IMR-90 (cell line): ENCODE measurements at regions not wholly inside any gene's neighbourhood (a gene's known extent, or its start where the extent isn't known, plus 50 kb on each side); places are given as distances from the start of the nearest gene placed in this dataset.

Experiments used
- BHLHE40 ChIP-seq: fragments of 150-350 bp; IDR thresholded peaks from 2 replicates; pipeline ENCODE4 v1.6.1; 2016; ENCODE audit warnings: mild to moderate bottlenecking, low read depth, low read length
- ELK1 ChIP-seq: fragments of 150-350 bp; IDR thresholded peaks from 2 replicates; pipeline ENCODE4 v1.6.1; 2016; ENCODE audit warnings: low read depth, mild to moderate bottlenecking, low read length, moderate library complexity, borderline replicate concordance
- MAFK ChIP-seq: IDR thresholded peaks from 2 replicates; pipeline ENCODE4 v1.6.1; 2012; ENCODE audit warnings: low read depth, low read length, improper control_type of control experiment
- MAZ ChIP-seq: IDR thresholded peaks from 2 replicates; pipeline ENCODE4 v1.6.1; 2012; ENCODE audit warnings: low read depth, mild to moderate bottlenecking, low read length, improper control_type of control experiment, moderate library complexity, borderline replicate concordance
- MXI1 ChIP-seq: IDR thresholded peaks from 2 replicates; pipeline ENCODE4 v1.6.1; 2012; ENCODE audit warnings: low read depth, mild to moderate bottlenecking, low read length, moderate library complexity, borderline replicate concordance
- NFE2L2 ChIP-seq: fragments of 150-350 bp; IDR thresholded peaks from 2 replicates; pipeline ENCODE4 v1.6.1; 2016; ENCODE audit warnings: low read depth, mild to moderate bottlenecking, low read length
- POLR2A ChIP-seq: IDR thresholded peaks from 2 replicates; pipeline ENCODE4 v1.6.1; 2012; ENCODE audit warnings: mild to moderate bottlenecking, low read depth, low read length
- RAD21 ChIP-seq: IDR thresholded peaks from 2 replicates; pipeline ENCODE4 v1.6.1; 2012; ENCODE audit warnings: low read length, improper control_type of control experiment
- RCOR1 ChIP-seq: IDR thresholded peaks from 2 replicates; pipeline ENCODE4 v1.6.1; 2012; ENCODE audit warnings: mild to moderate bottlenecking, low read length, improper control_type of control experiment; ENCODE audit not compliant: insufficient replicate concordance
- SMC3 ChIP-seq: fragments of 150-350 bp; IDR thresholded peaks from 2 replicates; pipeline ENCODE4 v1.6.1; 2016; ENCODE audit warnings: low read depth, mild to moderate bottlenecking, antibody characterized with exemption, low read length, moderate library complexity
- TF ChIP-seq, protein P1 (sequence below): conservative IDR thresholded peaks from 2 replicates; pipeline ENCODE4 v1.5.1; 2012; ENCODE audit warnings: mild to moderate bottlenecking, low read depth, low read length, improper control_type of control experiment
- TF ChIP-seq, protein P2 (sequence below): fragments of 150-350 bp; IDR thresholded peaks from 2 replicates; pipeline ENCODE4 v1.6.1; 2017; ENCODE audit warnings: mild to moderate bottlenecking, antibody characterized with exemption, low read length, low read depth

DNA sequence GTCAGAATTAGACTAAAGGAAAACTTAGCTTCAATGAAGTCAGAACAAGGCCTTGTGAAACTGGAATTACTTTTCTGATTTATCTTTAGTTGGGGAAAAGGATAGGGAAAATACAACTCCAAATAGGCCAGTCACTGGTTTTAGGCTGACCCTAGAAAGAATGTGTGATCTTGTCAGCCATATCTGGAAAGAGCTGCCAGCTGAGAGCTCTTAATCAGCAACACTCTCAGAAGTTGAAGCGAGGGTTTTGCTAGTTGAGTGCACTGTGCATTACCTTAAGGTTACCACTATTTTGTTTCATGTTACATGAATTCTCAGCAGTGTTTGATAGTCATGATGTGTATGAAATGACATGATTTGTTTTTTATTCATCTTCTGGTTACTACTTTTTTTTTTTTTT lies 905.3 kb upstream of the ALCAM start:
- TF ChIP-seq, protein P1, sequence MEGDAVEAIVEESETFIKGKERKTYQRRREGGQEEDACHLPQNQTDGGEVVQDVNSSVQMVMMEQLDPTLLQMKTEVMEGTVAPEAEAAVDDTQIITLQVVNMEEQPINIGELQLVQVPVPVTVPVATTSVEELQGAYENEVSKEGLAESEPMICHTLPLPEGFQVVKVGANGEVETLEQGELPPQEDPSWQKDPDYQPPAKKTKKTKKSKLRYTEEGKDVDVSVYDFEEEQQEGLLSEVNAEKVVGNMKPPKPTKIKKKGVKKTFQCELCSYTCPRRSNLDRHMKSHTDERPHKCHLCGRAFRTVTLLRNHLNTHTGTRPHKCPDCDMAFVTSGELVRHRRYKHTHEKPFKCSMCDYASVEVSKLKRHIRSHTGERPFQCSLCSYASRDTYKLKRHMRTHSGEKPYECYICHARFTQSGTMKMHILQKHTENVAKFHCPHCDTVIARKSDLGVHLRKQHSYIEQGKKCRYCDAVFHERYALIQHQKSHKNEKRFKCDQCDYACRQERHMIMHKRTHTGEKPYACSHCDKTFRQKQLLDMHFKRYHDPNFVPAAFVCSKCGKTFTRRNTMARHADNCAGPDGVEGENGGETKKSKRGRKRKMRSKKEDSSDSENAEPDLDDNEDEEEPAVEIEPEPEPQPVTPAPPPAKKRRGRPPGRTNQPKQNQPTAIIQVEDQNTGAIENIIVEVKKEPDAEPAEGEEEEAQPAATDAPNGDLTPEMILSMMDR, result no peak
- TF ChIP-seq MAZ (no peak), POLR2A (no peak), RCOR1 (no peak), RAD21 (no peak), MAFK (no peak), ELK1 (no peak), BHLHE40 (no peak), MXI1 (no peak), NFE2L2 (no peak), SMC3 (no peak)
- TF ChIP-seq, protein P2, sequence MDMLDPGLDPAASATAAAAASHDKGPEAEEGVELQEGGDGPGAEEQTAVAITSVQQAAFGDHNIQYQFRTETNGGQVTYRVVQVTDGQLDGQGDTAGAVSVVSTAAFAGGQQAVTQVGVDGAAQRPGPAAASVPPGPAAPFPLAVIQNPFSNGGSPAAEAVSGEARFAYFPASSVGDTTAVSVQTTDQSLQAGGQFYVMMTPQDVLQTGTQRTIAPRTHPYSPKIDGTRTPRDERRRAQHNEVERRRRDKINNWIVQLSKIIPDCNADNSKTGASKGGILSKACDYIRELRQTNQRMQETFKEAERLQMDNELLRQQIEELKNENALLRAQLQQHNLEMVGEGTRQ, result no peak
